ACC112 (cell line): ENCODE measurements at regions not wholly inside any gene's neighbourhood (a gene's known extent, or its start where the extent isn't known, plus 50 kb on each side); places are given as distances from the start of the nearest gene placed in this dataset.
"Not testable (repeated sequence)": the region's sequence is repeated elsewhere in the genome, so short reads cannot be mapped to it uniquely, and the experiment has no call there.

Experiments
- H2AFZ ChIP-seq: fragments of 200-600 bp; sonication (generic); one replicate; pipeline ENCODE4 v1.6.0; 2017; ENCODE audit warnings: antibody characterized with exemption, low read length; ENCODE audit not compliant: unreplicated experiment
- H3K27ac ChIP-seq: fragments of 200-600 bp; sonication (generic); 2 replicates; pipeline ENCODE4 v1.5.1; 2014; ENCODE audit warnings: low read depth, mild to moderate bottlenecking, antibody characterized with exemption, low read length, moderate library complexity
- H3K27me3 ChIP-seq: fragments of 200-600 bp; sonication (generic); 2 replicates; pipeline ENCODE4 v1.6.1; 2014; ENCODE audit warnings: mild to moderate bottlenecking, antibody characterized with exemption, low read length, moderate library complexity, mixed read lengths; ENCODE audit not compliant: insufficient read depth
- H3K36me3 ChIP-seq: fragments of 200-600 bp; sonication (generic); 2 replicates; pipeline ENCODE4 v1.6.1; 2016; ENCODE audit warnings: mild to moderate bottlenecking, antibody characterized with exemption, low read length, moderate library complexity, mixed read lengths; ENCODE audit not compliant: insufficient read depth
- H3K4me1 ChIP-seq: fragments of 200-600 bp; sonication (generic); one replicate; pipeline ENCODE4 v1.6.1; 2016; ENCODE audit warnings: low read length, mixed read lengths; ENCODE audit not compliant: insufficient read depth, unreplicated experiment, control insufficient read depth
- H3K4me3 ChIP-seq: fragments of 200-600 bp; sonication (generic); 2 replicates; pipeline ENCODE4 v1.5.1; 2014; ENCODE audit warnings: mild to moderate bottlenecking, low read depth, low read length
- H3K79me2 ChIP-seq: fragments of 200-600 bp; sonication (generic); one replicate; pipeline ENCODE4 v1.6.0; 2016; ENCODE audit warnings: low read length; ENCODE audit not compliant: control insufficient read depth, unreplicated experiment, insufficient read depth

DNA sequence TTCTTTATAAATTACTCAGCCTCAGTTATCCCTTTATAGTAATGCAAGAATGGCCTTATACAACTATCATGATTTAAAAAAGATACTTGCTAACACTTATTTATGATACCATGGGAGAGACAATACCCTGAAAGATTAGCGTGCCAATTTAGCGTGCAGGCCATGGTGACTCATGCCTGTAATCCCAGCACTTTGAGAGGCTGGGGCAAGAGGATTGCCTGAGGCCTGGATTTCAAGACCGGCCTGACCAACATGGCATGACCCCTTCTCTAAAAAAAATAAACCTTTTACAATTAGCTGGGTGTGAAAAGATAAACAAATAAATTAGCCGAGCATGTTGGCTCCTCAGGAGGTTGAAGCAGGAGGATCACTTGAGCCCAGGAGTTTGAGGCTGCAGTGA, 493.4 kb upstream of the FSIP2 start:
- Histone ChIP-seq H3K79me2 (no peaks in the 10 kb centered on the region), H3K4me3 (no peak overlapping the region), H2AFZ (no peak overlapping the region), H3K36me3 (no peaks in the 10 kb centered on the region), H3K4me1 (no peaks in the 10 kb centered on the region), H3K27me3 (no peaks in the 10 kb centered on the region), H3K27ac (no peak overlapping the region)

DNA sequence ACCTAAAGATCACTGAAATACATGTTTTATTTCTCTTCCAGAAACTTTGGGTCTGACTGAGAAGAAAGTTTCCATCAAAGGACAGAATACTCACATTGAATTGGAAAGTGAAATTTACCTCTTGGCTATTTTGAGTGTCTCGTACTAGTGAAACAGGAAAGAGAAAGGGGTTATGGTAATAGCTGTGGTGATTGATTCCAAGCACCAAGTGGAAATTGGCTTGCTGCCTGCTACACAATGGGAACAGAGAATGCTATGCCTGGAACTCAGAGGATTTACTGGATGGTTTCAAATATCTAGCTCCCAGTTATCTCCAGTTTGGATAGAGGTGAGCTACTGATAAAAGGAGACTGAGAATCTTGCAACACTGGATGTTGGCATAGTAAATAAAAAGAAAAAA, 492.8 kb upstream of the FSIP2 start:
- Histone ChIP-seq H3K4me1 (no peaks in the 10 kb centered on the region), H3K36me3 (no peaks in the 10 kb centered on the region), H3K4me3 (no peak overlapping the region), H3K27ac (no peak overlapping the region), H3K27me3 (no peaks in the 10 kb centered on the region), H3K79me2 (no peaks in the 10 kb centered on the region), H2AFZ (no peak overlapping the region)

- no peaks in the 10 kb centered on the region for H3K27me3 ChIP-seq
- no peak overlapping the region for H2AFZ ChIP-seq
- H3K79me2 ChIP-seq: no peaks in the 10 kb centered on the region
- no peak overlapping the region for H3K4me3 ChIP-seq
- no peak overlapping the region for H3K27ac ChIP-seq
- H3K36me3 ChIP-seq: no peaks in the 10 kb centered on the region
- H3K4me1 ChIP-seq: no peaks in the 10 kb centered on the region
These were observed 491.9 kb upstream of the FSIP2 start for GRCh38 chr2:185246717-185247116.

DNA sequence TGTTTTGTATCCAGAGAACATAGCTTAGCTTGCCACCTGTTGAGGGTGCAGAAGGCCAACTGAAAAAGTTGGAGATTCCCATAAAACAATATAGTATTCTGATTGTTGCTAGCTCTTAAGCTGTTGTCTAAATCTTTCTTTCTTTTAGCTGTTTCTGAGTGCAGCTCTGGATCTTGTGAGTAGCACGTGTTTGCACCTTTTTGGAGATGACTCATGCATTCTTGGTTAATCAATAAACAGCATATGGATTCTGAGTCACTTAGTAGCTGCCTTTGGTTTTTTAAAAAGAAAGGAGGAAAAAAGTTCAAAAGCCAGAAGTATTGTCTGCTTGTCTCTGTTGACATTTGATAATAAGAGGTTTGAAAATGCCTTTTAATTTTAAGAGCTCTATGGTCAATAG, 483.0 kb upstream of the FSIP2 start:
- no peaks in the 10 kb centered on the region for H3K79me2 ChIP-seq
- H3K4me3 ChIP-seq: no peak overlapping the region
- no peaks in the 10 kb centered on the region for H3K4me1 ChIP-seq
- H3K36me3 ChIP-seq: no peaks in the 10 kb centered on the region
- no peak overlapping the region for H2AFZ ChIP-seq
- H3K27ac ChIP-seq: no peak overlapping the region
- no peaks in the 10 kb centered on the region for H3K27me3 ChIP-seq

- Histone ChIP-seq H2AFZ (no peak overlapping the region), H3K79me2 (no peaks in the 10 kb centered on the region), H3K4me3 (no peak overlapping the region), H3K27ac (no peak overlapping the region), H3K36me3 (no peaks in the 10 kb centered on the region), H3K4me1 (no peaks in the 10 kb centered on the region), H3K27me3 (no peaks in the 10 kb centered on the region)
These were observed 472.9 kb upstream of the FSIP2 start for GRCh38 chr2:185265747-185266146.

GRCh38 chr2:185268651-185269050, 470.0 kb upstream of the FSIP2 start:
- Histone ChIP-seq H2AFZ (no peak overlapping the region), H3K27me3 (no peaks in the 10 kb centered on the region), H3K4me3 (no peak overlapping the region), H3K27ac (no peak overlapping the region), H3K79me2 (no peaks in the 10 kb centered on the region), H3K36me3 (no peaks in the 10 kb centered on the region), H3K4me1 (no peaks in the 10 kb centered on the region)

DNA sequence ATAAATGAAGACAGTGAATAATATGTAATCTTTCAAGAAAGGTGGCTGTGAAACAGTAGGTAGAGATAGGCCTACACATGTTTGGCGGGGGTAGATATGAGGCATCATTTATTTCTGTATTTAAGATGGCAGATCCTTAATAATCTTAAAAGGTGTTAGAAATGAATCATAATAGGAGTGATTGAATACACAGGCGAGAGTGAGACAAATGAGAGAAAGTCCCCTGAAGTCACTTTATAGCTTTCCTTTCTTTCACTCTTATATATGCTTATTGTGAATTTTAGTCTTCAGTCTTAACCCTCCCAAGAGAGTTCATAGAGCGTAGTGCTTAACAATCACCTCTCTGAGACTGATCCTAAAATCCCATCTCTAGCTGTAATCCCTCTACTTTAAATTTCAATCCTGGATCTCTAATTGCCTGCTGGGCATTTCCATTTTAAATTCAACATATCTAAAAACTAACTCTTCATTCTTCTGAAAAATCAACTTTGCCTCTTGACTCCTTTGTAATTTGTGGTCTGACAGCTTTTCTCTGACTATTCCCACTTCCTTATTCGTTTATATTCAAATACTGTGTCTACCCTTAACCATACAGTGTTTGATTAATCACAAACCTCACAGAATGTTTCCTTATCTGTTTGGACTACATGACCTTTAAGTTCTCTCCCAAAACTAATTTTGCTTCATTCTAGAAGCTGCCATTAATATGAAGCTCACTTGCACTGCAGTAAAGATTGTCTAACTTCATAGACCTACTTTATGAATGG, 463.7 kb upstream of the FSIP2 start:
- H3K36me3 ChIP-seq: no peaks in the 10 kb centered on the region
- no peak overlapping the region for H2AFZ ChIP-seq
- H3K4me3 ChIP-seq: no peak overlapping the region
- H3K4me1 ChIP-seq: no peaks in the 10 kb centered on the region
- H3K27me3 ChIP-seq: no peaks in the 10 kb centered on the region
- H3K27ac ChIP-seq: no peak overlapping the region
- H3K79me2 ChIP-seq: no peaks in the 10 kb centered on the region

DNA sequence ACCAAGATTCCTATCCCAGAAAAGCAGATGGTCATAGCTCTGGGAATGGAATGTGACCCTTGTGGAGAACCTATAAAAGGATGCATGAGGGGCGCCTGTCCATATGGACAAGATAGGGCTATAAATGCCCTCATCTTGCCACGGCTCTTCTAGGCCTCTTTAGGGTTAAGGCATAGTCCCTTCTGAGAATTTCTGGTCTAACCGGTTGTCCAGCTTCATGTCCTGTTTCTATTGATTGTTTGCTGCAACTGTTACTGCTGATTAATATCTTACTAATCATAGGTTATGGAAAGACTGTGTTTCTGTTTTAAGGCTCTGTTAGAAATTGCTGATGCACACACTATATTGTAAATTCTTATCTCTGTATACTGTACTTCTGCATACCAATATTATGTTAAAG, 462.6 kb upstream of the FSIP2 start:
- H3K4me1 ChIP-seq, H3K79me2 ChIP-seq, H3K27me3 ChIP-seq, H3K4me3 ChIP-seq, H3K36me3 ChIP-seq, H2AFZ ChIP-seq, H3K27ac ChIP-seq: not testable (repeated sequence)

DNA sequence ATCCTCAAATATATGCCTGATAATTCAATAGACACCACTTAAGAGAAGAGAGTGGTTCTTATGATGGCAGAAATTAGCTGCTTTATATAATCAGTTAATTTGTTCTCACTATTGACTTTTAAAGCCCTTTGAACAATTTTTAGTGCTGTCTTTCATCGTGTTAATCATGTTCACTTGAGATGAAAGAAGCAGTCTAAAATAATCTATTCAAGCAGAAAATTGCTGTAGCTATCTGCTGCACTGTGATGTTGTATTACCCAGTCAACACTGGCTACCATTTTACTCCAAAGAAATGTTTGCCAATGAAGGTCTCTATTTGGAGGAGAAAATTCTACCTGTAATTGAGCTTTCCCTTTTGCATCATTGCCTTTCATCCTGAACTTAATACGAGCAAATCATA, 459.8 kb upstream of the FSIP2 start:
- H3K27me3 ChIP-seq: no peaks in the 10 kb centered on the region

DNA sequence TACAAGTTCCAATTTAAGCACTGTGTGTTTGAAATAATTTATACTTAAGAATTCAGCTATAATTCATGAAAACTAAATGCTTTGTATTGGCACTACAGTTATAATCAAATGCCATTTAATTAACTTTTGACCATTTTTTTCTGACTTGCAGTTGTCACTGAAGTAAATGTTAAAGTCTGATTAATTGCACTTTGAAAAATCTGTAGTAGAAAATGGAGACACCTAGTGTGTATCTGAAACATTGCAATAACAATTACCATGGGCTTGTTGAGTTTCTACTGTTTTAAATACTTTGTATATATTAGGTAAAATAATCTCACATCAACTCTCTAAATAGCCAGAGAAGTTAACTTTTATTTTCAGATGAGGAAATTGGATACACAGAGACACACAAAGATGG, 458.6 kb upstream of the FSIP2 start:
- H3K27ac ChIP-seq: no peak overlapping the region
- no peak overlapping the region for H2AFZ ChIP-seq
- H3K36me3 ChIP-seq: no peaks in the 10 kb centered on the region
- H3K27me3 ChIP-seq: no peaks in the 10 kb centered on the region
- no peaks in the 10 kb centered on the region for H3K4me1 ChIP-seq
- no peaks in the 10 kb centered on the region for H3K79me2 ChIP-seq
- no peak overlapping the region for H3K4me3 ChIP-seq

More for the DNA sequence above, 459.8 kb upstream of the FSIP2 start:
- Histone ChIP-seq H3K36me3 (no peaks in the 10 kb centered on the region), H3K27ac (no peak overlapping the region), H2AFZ (no peak overlapping the region), H3K4me3 (no peak overlapping the region), H3K4me1 (no peaks in the 10 kb centered on the region), H3K79me2 (no peaks in the 10 kb centered on the region)

- Histone ChIP-seq H3K4me3 (no peak overlapping the region), H3K79me2 (no peaks in the 10 kb centered on the region), H3K4me1 (no peaks in the 10 kb centered on the region), H3K27ac (no peak overlapping the region), H3K36me3 (no peaks in the 10 kb centered on the region), H3K27me3 (no peaks in the 10 kb centered on the region), H2AFZ (no peak overlapping the region)
These were observed 453.9 kb upstream of the FSIP2 start for GRCh38 chr2:185284696-185285095.
